ENCODE measurements at regions not wholly inside any gene's neighbourhood (a gene's known extent, or its start where the extent isn't known, plus 50 kb on each side); places are given as distances from the start of the nearest gene placed in this dataset.

GRCh38 chr9:75593920-75594319 lies 296.6 kb upstream of the PCSK5 start:
- ChIA-PET CTCF (ENCODE audit: low intra/inter-chr PET ratio, low total read pairs) (no interaction called here), POLR2A (no interaction called here)
- no peaks in the 10 kb centered on the region for H4K20me1 ChIP-seq (ENCODE audit: insufficient read depth, low read length)
- no peak overlapping the region for H3K4me3 ChIP-seq (replicated peaks in 1 of 3; ENCODE audit: insufficient read depth in 1 of 3, low read depth in 2 of 3, low read length in 3 of 3)
- FAIRE-seq (no peak), ATAC-seq (no peak), DNase-seq (ENCODE audit: low spot score) (no peak)
- no peak overlapping the region for H3K27ac ChIP-seq (ENCODE audit: extremely low read length, insufficient read depth, low read length)
- BruUV-seq (replicated peaks) = no TSS peak
- H3K9ac ChIP-seq (ENCODE audit: insufficient read depth, low read depth, low read length) = no peak overlapping the region
- in situ Hi-C loops (cut with HindIII; ENCODE audit: extremely low pct_ligation_motif_present, low pct_unique_long_range_greater_than_20kb) (no loop called here), intact Hi-C loops (cut with micrococcal nuclease; ENCODE audit: unreplicated experiment) (no loop called here)
- H3K9me3 ChIP-seq (ENCODE audit: low read length) = no peaks in the 10 kb centered on the region
- H3K4me2 ChIP-seq (ENCODE audit: low read depth, low read length) = no peak overlapping the region
- no peaks in the 10 kb centered on the region for H3K27me3 ChIP-seq (ENCODE audit: control insufficient read depth in 1 of 2, insufficient read depth in 2 of 2, low read length in 2 of 2)
- no peaks in the 10 kb centered on the region for H3K79me2 ChIP-seq (ENCODE audit: insufficient read depth, low read length)
- no peaks in the 10 kb centered on the region for H3K36me3 ChIP-seq (replicated peaks in 1 of 2; ENCODE audit: control insufficient read depth in 1 of 2, insufficient read depth in 2 of 2, low read length in 2 of 2)
- H3K4me1 ChIP-seq (ENCODE audit: insufficient read depth, low read length) = no peaks in the 10 kb centered on the region
- no peak overlapping the region for H2AFZ ChIP-seq (ENCODE audit: low read length)
- TF ChIP-seq ZNF740 (CRISPR knock-in tag; IDR thresholded peaks at IDR 0.05) = no peak
- TF ChIP-seq KDM4B (CRISPR knock-in tag; IDR thresholded peaks at IDR 0.05) = no peak
- TF ChIP-seq ZBTB34 (CRISPR knock-in tag; IDR thresholded peaks at IDR 0.05) = no peak
- no peak for TF ChIP-seq CENPBD1 (CRISPR knock-in tag; IDR thresholded peaks at IDR 0.05; ENCODE audit: borderline replicate concordance, low read depth)
- no peak for TF ChIP-seq AHR (CRISPR knock-in tag; IDR thresholded peaks at IDR 0.05)
- no peak for TF ChIP-seq KLF15 (CRISPR knock-in tag; IDR thresholded peaks at IDR 0.05; ENCODE audit: borderline replicate concordance)
- no peak for TF ChIP-seq ZNF770 (CRISPR knock-in tag; IDR thresholded peaks at IDR 0.05)
- TF ChIP-seq ZNF263 (CRISPR knock-in tag; IDR thresholded peaks at IDR 0.05) = no peak
- TF ChIP-seq SP2 (CRISPR knock-in tag; IDR thresholded peaks at IDR 0.05) = no peak
- no peak for TF ChIP-seq ZNF33A (CRISPR knock-in tag; IDR thresholded peaks at IDR 0.05; ENCODE audit: borderline replicate concordance)
- no peak for TF ChIP-seq NFE2L2 (IDR thresholded peaks at IDR 0.05; ENCODE audit: low read length)
- no peak for TF ChIP-seq TARDBP (CRISPR knock-in tag; IDR thresholded peaks at IDR 0.05)
- no peak for TF ChIP-seq ZNF142 (CRISPR knock-in tag; IDR thresholded peaks at IDR 0.05)
